Stimulated activated CD8-positive, alpha-beta memory T cell treated with anti-CD3 and anti-CD28 coated beads, Interleukin-4, amount 100 ng/mL, for 48 hours (primary cell): ENCODE measurements at regions not wholly inside any gene's neighbourhood (a gene's known extent, or its start where the extent isn't known, plus 50 kb on each side); places are given as distances from the start of the nearest gene placed in this dataset.

Experiments
- DNase-seq: peaks from one replicate; pipeline ENCODE4 v3.0.0-alpha.2; 2020

DNA sequence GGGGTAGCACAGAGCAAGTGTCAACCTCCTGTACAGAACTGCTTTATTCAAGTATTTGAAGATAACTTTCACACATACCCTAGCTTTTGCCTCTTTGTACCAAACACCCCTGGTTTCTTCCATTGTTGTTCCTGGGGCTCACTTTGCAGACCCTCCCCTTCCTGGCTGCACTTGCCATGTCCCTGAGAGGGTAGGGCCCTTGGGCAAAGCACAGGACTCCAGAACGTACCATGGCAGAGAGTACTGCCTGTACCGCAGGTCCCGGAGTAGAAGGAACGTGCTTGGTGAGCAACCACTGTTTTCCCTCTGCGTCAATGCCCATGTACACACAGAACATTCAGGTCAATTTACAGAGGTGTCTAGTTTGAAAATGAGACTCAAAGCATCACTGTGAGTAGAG, 290.4 kb downstream of the EN1 start:
- no peak for DNase-seq

DNA sequence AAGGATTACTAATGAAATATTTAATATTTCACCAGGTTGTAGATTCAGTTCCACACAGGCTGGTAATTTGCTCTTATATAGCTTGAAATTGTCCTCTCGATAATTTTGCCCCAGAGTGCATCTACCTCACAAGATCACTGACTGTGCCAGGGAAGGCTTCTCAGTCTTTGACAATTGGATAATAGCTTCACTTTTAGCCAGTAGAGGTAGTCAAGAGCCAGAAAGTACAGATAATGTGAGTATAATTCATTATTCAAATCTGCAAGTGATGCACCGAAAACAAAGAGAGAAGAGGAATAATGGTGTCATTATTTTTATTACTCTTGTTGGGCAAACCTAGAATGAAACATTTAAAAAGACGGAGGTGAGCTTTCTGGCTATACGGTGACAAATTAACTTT, 292.8 kb downstream of the EN1 start:
- DNase-seq: no peak

DNA sequence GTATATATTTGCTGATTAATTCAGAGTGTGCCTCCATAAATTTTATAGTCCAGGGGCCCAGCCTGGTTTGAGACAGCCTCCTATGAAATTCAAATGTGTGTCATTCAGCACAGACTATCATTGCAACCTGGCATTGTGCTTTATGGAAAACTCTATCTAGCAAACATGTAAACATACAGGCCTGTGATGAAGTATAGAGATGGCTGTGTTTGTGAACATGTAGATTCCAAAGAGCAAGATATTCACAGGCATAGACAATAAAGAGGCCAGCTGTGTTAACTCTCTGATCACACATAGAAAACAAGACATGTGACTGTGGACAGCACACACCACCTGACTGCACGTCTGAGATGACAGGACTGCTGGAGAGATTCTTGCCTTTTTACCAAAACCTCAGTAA, 297.9 kb downstream of the EN1 start:
- no peak for DNase-seq

DNA sequence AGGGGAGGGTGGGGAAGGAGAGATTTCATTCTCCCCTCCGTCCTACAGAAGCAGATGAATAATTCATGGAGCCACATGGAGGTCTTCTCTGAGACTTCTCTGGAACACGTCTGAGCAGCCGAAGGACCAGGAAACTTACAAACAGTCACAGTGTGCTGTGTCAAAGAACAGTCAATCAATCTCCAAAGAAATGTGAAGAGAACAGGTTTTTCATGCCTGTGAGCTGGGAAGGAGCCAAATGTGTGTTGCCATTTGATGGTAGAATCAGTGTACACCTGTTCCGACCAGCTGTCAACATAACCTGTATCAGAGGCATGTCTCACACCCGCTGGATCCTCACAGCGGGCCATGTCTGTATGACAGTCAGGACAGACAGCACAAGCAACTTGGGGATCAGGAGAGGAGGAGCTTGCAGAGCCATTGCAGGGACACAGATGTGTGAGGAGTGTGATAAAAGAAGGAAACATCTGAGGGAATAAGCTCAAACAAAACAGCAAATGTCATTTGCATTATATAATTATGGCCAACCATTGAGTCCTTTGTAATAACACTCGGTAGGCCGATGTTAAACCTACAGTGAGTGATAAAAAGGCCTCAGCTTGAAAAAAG, 298.5 kb downstream of the EN1 start:
- DNase-seq: no peak

DNA sequence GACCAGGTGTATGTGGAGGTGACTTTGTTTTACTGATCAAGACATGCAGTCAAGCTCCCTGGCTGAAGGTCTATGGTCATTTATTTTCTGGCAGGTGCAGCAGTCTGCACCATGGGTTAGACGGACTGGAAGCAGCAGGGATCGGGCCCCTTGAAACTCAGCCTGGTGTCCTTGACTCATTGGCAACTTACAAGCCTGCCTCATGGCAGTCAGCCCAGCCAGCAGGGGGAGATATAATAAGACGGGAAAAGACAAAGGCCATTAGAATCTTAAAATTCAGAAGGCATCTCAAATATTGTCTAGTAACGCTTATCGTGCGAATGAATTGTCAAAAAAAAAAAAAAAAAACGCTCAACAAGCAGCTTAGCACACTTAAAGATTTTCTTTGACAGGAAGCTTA, 308.2 kb downstream of the EN1 start:
- peak; percentile 25 for DNase-seq

DNA sequence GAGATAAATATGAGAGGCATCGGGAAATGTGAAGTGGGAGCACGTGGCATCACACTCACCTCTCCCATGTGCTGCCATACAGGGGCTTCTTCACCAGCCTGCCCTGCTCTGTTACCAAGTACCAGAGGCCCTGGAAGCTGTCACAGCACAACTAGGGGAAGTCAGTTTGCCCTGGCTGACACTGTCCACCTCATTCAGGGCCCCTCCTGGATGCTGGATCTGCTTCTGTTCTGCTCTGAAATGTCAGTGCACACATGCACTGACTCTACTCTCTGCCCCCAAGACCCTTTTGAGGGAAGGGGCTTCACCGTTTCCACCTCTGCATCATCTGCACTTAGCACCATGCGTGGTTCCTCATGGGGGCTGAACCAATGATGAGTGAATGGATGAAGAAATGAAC, 311.1 kb downstream of the EN1 start:
- no peak for DNase-seq

DNA sequence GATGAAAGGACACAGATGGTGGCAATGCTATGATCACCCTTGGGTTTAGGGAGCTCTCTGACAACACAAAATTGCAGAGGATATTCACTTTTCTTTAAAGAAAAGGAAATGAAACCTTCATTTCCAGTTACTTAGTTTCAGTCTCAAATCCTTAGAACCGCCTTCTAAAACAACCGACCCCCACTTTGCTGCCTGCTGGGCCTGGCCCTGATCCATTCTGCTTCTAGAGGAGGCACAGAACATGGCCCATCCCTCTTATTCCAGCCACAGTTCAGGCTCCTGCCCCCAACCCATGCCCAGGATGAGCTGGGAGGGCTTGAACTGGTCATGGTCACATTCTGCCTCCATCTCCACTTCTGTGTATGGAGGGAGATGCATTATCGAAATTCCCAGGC, 311.6 kb downstream of the EN1 start:
- DNase-seq: no peak

DNA sequence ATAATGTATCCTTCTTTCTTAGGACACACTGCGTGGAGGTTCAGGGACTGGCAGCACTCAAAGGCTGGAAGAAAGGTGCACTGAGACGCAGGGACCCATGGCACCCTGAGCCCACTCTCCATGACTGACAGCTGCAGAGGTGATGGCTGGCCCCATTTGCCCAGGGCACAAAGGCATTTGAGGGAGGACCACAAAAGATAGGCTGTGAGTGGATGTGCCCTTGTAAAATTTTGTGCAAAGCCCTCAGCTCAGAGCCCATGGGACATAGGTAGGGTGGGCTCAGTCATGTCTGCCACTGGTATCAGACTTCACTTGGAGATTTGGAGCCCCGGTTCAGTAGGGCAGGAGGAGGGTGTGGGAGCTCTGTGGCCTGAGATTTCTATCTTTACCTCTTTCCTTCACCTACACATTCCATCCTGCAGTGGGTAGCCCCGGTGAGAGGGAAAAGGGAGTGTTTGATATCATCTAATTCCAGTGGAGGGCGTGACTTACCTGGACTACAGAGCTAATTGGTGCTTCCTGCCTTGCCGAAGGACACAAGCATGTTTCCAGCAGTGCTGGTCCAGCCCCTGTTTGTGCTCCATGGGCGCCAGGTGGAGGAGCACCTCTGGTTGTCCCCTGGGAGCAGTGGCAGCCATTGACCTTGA, 312.2 kb downstream of the EN1 start:
- DNase-seq: no peak

DNA sequence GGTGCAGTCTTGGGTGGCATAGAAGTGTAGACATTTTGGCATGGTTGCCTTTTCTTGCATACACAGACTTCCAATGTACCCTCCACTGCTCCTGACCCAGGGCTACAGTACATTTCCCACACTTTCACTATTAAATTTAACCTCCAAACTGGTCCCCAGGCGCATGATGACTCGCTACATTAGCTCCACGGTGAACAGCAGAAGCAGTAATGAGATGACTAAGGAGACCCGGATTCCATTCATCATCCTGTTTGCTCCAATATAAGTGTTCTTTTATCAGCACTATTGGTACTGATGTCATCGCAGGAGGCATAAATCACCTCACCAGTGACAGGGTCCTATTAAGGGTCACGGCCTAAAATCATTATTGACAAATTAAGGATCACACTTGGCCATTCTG, 316.5 kb downstream of the EN1 start:
- DNase-seq: no peak

DNA sequence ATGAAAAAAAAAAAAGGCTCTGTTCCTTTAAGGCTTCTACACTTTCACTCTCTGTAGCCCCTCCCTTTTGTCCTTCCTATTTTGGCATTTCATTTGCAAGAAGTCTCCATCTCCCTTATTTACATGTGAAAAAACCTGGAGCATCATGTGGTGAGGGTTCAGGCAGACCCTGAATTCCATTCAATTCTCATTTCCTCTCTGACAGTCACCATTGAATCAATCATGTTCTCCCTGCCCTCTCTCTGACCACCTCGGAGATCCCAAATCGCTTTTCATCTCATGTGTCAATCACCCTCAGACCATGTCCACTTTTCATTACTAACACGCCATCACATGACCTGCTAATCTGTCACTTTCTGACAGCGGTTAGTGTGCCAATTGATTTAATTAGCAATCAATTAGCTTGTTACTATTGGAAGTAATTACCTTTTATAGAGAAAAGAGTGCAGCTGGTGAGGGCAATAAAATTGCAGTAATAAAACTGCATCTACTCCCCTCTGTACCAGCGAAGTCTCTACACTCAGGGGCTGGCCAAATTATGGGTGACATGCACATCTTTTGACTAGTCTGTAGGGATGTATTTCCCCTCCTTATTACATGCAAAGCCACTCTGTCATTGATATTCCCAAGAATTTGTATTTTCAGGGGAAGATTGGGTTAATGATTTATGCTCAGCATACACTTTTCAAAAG, 317.4 kb downstream of the EN1 start:
- DNase-seq: no peak

DNA sequence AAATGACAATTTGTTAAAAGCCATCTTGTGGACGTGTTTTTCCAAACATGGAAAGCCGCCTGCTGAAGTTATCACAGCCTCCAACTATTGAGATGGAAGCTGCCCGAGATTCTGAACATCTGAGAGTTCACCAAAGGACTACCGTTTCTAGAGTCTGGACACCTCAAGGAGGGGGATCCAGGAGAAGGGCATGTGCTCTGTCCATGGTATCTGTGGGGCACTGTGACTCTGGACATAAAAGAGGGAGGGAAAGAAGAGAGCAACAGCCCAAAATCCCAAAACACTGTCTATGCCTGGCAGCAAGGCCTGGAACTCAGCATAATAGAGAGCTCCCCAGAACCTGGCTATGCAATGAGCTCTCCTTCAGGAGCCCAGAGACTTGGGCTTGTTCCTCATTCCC, 319.9 kb downstream of the EN1 start:
- DNase-seq: no peak

DNA sequence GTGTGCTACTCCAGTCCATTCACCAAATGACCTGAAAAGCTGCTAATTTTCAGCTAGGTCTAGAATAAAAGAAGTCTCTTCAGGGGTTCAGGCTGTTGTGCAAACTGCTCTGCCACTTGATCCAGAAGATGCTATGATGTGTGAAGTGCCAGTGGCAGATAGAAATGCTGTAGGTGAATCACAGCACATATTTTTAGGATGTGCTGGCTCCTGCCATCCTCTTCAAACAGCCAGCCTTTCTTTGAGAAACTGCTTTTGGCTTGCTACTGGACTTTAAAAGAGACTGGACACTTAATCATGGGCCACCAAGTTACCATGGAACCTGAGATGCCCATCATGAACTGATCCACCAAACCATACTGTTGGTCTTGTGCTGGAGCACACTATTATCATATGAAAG, 322.1 kb downstream of the EN1 start:
- no peak for DNase-seq

DNA sequence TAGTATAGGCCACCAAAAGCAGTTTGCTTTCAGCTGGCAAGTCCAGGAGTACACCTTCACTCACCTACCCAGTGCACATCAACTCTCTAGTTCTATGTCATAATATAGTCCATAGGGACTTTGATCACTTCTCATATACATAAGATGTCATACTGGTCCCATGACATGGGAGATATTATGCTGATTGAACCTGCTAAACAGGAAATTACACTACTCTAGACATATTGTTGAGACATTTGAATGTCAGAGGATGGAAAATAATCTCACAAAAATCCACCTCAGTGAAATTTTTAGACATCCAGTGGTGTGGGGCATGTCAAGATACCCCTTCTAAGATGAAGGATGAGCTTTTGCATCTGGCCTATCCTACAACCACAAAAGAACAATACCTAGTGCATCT, 322.5 kb downstream of the EN1 start:
- DNase-seq: no peak

DNA sequence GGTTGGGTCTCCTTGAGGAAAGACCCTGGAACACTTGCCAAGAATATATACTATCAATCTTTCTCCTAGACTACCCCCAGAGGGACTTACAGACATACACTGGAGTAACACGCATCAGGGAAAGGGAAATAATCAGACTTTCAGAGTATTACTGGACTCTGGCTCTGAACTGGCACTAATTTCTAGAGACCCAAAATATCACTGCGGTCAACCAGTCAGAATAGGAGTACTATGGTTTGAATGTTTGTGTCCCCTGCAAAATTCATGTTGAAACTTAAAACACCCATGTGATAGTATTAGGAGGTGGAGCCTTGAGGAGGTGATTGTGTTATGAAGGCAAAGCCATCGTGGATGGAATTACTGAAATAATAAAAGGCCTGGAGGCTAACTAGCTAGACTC, 323.7 kb downstream of the EN1 start:
- DNase-seq: no peak

DNA sequence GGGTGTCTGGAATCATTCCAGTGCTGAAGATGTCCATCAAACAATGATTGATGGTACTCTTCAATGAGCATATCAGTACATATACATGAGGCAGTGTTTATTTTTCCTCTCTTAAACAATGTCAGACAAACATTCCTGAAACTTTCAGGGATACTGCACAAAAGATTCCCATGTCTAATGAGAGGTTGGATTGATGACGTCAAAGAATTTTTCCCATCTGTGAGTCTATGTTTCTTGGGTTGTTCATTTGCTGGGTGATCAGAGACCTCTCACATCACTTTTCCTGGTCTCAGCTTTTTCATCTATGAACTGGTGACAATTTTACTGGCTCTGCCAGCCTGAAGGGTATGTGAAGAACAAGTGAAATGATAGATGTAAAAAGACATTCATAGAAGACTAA, 325.5 kb downstream of the EN1 start:
- no peak for DNase-seq

DNA sequence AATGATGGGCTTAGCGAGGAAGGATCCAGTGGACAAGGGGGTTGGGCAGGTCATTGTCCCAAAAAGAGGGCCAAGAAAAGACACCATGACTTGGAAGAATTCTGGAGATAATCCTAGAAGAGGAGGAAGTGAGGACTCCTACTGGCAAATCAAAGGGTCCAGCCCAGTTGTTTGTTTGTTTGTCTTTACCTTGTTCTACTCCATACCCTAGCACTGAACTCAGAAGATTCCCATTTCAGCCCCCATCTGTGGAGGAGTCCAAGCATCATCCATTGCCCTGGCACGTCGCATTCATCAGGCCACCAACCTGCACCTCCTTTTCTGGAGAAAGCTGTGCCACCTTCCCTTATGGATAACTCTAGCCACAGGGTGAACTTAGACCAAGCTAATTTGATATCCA, 326.2 kb downstream of the EN1 start:
- no peak for DNase-seq

DNA sequence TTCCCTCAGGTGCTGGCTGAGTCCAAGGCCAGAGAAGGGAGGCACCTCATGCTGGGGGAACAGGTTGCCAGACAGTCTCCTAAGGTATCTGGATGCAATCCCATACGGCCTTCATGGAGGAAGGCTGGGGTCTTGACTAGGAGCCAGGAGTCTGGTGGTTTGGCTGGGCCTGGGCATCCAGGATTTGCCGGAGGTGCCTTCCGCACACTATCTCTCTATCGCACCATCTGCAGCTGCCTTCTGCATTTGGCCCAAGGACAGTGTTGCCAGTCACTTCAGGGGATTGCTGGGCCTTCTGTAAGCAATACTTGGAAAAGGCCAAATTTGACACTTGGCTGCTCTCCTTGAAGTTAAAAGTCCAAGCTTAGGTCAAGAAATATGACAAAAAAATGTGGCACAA, 327.2 kb downstream of the EN1 start:
- DNase-seq: no peak

DNA sequence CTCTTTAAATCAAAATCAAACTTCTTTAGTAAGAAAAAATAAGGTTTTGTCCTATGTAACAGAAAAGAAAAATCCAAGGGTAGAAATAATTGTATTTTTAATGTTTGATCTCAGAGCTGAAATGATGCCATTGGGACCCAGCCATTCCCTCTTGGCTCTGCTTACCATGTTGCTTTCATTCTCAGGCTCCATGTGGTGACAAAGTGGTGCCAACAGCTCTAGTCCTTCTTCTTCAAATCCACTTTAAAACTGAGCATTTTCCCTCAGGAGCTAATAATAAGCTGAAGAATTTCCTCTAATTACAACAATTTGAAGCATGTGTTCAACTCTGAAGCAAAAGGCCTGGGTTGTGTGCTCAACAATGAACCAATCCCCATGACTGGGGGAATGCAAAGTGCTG, 327.9 kb downstream of the EN1 start:
- DNase-seq: no peak

DNA sequence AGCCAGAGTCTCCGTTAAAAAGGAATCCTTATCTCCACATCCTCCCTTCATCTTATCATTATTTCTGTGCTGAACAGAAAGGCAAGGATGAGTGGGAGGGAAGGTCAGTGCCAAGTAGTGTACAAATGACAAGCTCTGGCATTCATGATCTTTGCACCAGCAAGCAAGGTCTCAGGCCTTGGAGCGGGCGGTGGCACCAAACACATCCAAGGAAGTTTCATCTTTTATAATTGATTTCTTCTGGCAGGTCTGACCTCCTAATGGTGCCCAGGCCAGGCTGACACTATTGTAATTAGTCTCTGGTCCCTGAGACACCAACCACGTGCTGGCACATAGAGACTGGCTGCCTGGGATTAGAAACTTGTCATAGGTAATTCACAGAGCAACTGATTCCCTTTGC, 336.6 kb downstream of the EN1 start:
- no peak for DNase-seq

DNA sequence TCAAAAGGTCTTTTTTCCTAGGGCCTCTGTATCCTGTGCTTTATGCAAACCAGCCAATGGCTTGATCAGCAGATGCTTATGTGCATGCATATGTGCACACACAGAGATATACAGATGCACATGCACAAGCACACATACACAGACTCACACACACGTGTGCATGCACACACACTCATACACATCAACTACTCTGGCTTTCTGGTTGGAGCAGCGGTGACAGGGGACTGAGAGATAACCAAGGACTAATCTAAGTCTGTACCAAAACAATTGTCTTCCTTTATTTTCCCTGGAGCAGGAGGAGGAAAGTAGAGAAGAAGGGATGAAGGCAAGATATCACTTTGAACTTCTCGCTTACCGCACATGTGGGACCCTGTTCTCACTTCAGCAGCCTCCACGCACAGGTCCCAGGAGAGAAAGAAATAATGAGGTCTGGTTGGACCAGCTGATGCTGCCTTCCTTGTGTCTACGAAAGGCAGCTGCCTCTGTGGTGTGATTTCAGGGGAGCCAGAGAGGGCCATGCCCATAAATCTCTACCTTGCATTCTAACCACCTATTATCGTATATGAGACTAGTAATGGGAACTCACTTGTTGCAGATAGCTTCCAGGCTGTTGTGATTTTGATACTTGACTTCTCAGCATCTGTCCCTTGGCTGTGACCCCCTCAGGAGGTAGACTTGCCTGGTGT, 338.0 kb downstream of the EN1 start:
- no peak for DNase-seq

DNA sequence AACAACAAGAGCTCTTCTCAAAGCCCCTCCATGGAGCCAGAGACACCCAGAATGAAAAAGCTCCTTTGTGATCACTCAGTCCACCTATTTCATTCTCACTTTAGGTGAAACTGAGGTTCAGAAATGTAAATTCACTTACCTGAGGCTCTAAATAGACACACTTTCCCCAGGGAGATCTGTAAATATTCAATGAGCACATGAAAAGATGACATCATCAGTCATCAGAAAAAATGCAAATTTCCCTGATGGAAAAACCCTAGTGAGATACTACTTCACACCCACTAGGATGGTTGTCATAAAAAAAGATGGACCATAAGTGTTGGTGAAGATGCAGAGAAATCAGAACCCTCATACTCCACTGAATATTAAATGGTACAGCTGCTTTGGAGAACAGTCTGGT, 339.2 kb downstream of the EN1 start:
- no peak for DNase-seq

DNA sequence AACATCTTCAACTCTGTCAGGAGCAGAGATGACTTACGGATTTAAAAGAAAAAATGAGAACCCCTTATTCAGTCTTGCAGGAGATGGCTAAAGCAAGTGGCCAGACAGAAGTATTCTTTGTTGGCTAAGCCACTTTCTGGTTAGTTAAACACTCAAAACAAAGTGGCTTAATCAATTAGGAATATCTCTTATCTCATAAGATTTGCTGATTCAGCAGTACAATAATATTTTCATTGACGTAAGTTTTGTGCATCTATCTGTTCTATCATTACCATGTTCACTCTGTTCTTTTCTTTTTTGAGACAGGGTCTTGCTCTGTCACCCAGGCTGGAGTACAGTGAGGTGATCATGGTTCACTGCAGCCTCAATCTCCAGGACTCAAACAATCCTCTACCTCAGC, 342.0 kb downstream of the EN1 start:
- no peak for DNase-seq

DNA sequence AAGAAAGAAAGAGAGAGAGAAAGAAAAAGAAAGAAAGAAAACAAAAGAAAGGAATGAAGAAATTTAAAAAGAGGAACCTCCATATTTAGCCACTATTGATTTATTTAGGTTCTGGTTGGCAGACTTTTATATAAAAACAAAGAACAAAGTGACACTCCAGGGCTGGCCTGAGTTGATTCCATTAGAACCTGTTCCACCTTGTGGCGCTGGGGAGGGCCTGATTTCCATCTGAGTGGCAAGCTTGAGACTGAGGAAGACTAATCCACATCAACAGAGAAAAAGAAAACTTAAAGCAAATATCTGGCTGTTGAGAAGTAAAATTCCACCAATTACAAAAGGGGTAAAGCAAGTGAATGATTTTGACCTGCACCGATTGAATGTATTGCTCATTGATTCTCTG, 345.3 kb downstream of the EN1 start:
- no peak for DNase-seq

DNA sequence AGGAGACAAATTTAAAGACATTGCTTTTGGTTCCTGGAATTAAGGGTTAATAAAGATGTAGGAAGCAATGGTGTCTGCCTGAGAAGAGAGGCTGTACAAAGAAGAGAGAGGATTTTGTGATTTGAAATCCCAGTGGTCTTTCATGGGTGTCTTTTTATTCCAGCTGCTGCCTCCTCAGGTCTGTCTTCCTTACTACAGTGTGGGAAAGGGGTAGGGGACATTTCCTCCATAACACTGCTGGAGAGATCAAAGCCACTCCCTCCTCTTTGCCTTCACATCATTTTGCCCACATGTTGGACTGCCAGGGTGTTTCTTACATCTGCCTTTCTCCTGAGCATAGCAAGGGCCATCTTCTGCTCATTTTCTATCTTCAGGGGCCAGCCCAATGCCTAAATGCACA, 348.5 kb downstream of the EN1 start:
- DNase-seq: no peak
